Keratinocyte (primary cell): ENCODE measurements at regions not wholly inside any gene's neighbourhood (a gene's known extent, or its start where the extent isn't known, plus 50 kb on each side); places are given as distances from the start of the nearest gene placed in this dataset.

ENCODE experiments used
- DNase-seq: peaks from one replicate; pipeline ENCODE4 v3.0.0-alpha.2; 2011; ENCODE audit warnings: low read depth, missing footprints, low spot score
- FAIRE-seq: peaks from 2 replicates; lab custom pipeline; 2011; peaks lifted over from hg19 to GRCh38; lab: Jason Lieb, UNC
- H2AFZ ChIP-seq: 2 replicates; pipeline ENCODE4 v1.6.0; 2012; ENCODE audit warnings: low read length, control low read depth, inconsistent platforms; ENCODE audit not compliant: control insufficient read depth
- H3K27ac ChIP-seq: 2 replicates; pipeline ENCODE4 v1.5.1; 2011; ENCODE audit warnings: low read length; ENCODE audit not compliant: control insufficient read depth, insufficient read depth
- H3K27me3 ChIP-seq: 3 replicates; pipeline ENCODE4 v1.6.0; 2011; ENCODE audit warnings: low read length; ENCODE audit not compliant: control insufficient read depth, insufficient read depth; ENCODE audit errors: extremely low read depth
- H3K36me3 ChIP-seq, 2 experiments: 2 replicates in 1 of 2; 3 replicates in 1 of 2; pipeline ENCODE4 v1.5.1; 2011; ENCODE audit warnings: low read length in 2 of 2, mild to moderate bottlenecking in 1 of 2; ENCODE audit not compliant: control insufficient read depth in 2 of 2, insufficient read depth in 2 of 2; ENCODE audit errors: extremely low read depth in 1 of 2
- H3K4me1 ChIP-seq: 3 replicates; pipeline ENCODE4 v1.5.1; 2011; ENCODE audit warnings: low read length; ENCODE audit not compliant: control insufficient read depth, insufficient read depth; ENCODE audit errors: extremely low read depth
- H3K4me2 ChIP-seq: 3 replicates; pipeline ENCODE4 v1.6.0; 2011; ENCODE audit warnings: low read depth, low read length; ENCODE audit not compliant: control insufficient read depth, insufficient read depth; ENCODE audit errors: extremely low read depth
- H3K4me3 ChIP-seq, 3 experiments: fragments of 200-600 bp in 1 of 3; sonication (generic) in 1 of 3; 2 replicates in 2 of 3; 3 replicates in 1 of 3; pipeline ENCODE4 v1.5.1; 2011 to 2016; ENCODE audit warnings: low read length in 3 of 3, mild to moderate bottlenecking in 3 of 3, control low read depth in 2 of 3, inconsistent platforms in 1 of 3, low read depth in 1 of 3, mixed read lengths in 1 of 3, mixed run types in 1 of 3, moderate library complexity in 1 of 3; ENCODE audit not compliant: control insufficient read depth in 2 of 3, insufficient read depth in 2 of 3; ENCODE audit errors: extremely low read depth in 1 of 3
- H3K79me2 ChIP-seq: 2 replicates; pipeline ENCODE4 v1.6.0; 2012; ENCODE audit warnings: low read length; ENCODE audit not compliant: control insufficient read depth, insufficient read depth
- H3K9ac ChIP-seq: 3 replicates; pipeline ENCODE4 v1.6.0; 2011; ENCODE audit warnings: low read length; ENCODE audit not compliant: control insufficient read depth, insufficient read depth; ENCODE audit errors: extremely low read depth
- H3K9me1 ChIP-seq: 3 replicates; pipeline ENCODE4 v1.6.0; 2011; ENCODE audit warnings: low read length; ENCODE audit not compliant: control insufficient read depth, insufficient read depth; ENCODE audit errors: extremely low read depth
- H3K9me3 ChIP-seq: 2 replicates; pipeline ENCODE4 v1.5.1; 2012; ENCODE audit warnings: low read depth, low read length; ENCODE audit not compliant: control insufficient read depth
- H4K20me1 ChIP-seq: 3 replicates; pipeline ENCODE4 v1.6.0; 2011; ENCODE audit warnings: low read length; ENCODE audit not compliant: control insufficient read depth, insufficient read depth; ENCODE audit errors: extremely low read depth
- CTCF ChIP-seq, 3 experiments: IDR thresholded peaks in 1 of 3; conservative IDR thresholded peaks in 1 of 3; optimal IDR thresholded peaks in 1 of 3; 2 replicates in 2 of 3; 3 replicates in 1 of 3; pipeline versions ENCODE3 to v1.5.1; 2011; ENCODE audit warnings: low read length in 3 of 3, mild to moderate bottlenecking in 3 of 3, moderate library complexity in 2 of 3, control low read depth in 1 of 3, inconsistent platforms in 1 of 3; ENCODE audit not compliant: insufficient read depth in 2 of 3; ENCODE audit errors: extremely low read depth in 1 of 3
- EZH2 ChIP-seq: IDR thresholded peaks from one replicate; pipeline ENCODE4 v1.6.1; 2012; ENCODE audit warnings: inconsistent platforms, mild to moderate bottlenecking, low read length, moderate library complexity
- dilution Hi-C: fragments of 300-500 bp; cut with MboI; formaldehyde crosslinking; loops from one replicate; pipeline ENCODE4 v1.7.0; 2020; ENCODE audit warnings: low sequenced_read_pairs; ENCODE audit not compliant: extremely low pct_ligation_motif_present

DNA sequence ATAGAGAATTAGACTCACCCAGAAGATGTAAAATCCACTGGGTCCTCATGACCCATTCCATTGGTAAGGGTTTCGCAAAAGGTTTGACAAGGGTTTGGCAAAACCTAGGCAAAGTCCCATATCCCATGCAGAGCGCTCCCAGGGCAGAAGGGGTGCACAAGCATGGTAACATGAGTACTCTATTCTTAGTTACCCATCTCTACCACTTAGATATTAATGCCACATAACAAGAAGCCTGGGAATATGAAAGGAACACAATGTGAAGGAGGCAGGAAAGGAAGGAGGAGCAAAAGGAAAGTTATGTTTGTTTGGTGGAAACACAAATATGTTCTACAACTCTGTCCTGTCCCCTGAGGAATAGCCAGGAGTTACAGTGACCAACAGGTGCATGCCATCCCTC is 163.1 kb downstream of the FAXC start:
- Histone ChIP-seq H4K20me1 (no peaks in the 10 kb centered on the region), H3K9ac (no peak overlapping the region), H3K4me3 (no peak overlapping the region), H3K79me2 (no peaks in the 10 kb centered on the region), H3K4me2 (no peak overlapping the region), H3K9me3 (no peaks in the 10 kb centered on the region), H3K27me3 (no peaks in the 10 kb centered on the region), H3K27ac (no peak overlapping the region), H3K36me3 (no peaks in the 10 kb centered on the region), H3K4me1 (peaks cover 6% of the 10 kb centered on the region), H2AFZ (no peak overlapping the region), H3K9me1 (no peaks in the 10 kb centered on the region)
- dilution Hi-C loops = no loop called here
- TF ChIP-seq CTCF (optimal IDR thresholded peaks at IDR 0.05 in 1 of 3, IDR thresholded peaks at IDR 0.05 in 1 of 3, conservative IDR thresholded peaks at IDR 0.05 in 1 of 3; ENCODE audit: extremely low read depth in 1 of 3, insufficient read depth in 2 of 3, low read length in 3 of 3) (no peak), EZH2 (no peak)
- FAIRE-seq = no peak
- no peak for DNase-seq

DNA sequence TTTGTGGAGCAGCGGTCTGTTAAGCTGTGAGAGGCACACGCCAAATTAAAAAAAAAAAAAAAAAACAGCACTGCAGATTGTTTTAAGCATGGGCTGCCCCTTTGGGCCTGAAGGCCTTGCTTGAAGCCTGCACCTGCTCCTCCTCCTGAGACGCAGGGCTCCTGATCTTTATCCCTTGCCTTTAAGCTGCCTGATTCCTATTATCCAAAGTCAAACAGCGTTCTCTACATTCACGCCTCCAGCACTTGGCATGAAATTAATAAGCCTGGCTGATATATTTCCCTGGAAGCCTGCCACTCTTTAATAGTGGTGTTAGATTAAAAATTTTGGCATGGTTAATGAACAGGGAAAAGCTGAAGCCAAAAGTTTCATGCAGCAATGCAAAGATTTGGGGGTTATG is 163.9 kb downstream of the FAXC start:
- dilution Hi-C loops = no loop called here
- H3K9me3 ChIP-seq = no peaks in the 10 kb centered on the region
- H3K27ac ChIP-seq = no peak overlapping the region
- no peaks in the 10 kb centered on the region for H3K27me3 ChIP-seq
- H2AFZ ChIP-seq = no peak overlapping the region
- no peaks in the 10 kb centered on the region for H3K9me1 ChIP-seq
- no peak for FAIRE-seq
- H3K79me2 ChIP-seq = no peaks in the 10 kb centered on the region
- no peak for TF ChIP-seq CTCF (optimal IDR thresholded peaks at IDR 0.05 in 1 of 3, IDR thresholded peaks at IDR 0.05 in 1 of 3, conservative IDR thresholded peaks at IDR 0.05 in 1 of 3; ENCODE audit: extremely low read depth in 1 of 3, insufficient read depth in 2 of 3, low read length in 3 of 3)
- no peak for TF ChIP-seq EZH2
- H4K20me1 ChIP-seq = no peaks in the 10 kb centered on the region
- H3K36me3 ChIP-seq = no peaks in the 10 kb centered on the region
- H3K9ac ChIP-seq = no peak overlapping the region
- DNase-seq = no peak
- no peak overlapping the region for H3K4me2 ChIP-seq
- H3K4me1 ChIP-seq = peaks cover 6% of the 10 kb centered on the region
- no peak overlapping the region for H3K4me3 ChIP-seq
